WI38 (cell line): ENCODE measurements at regions not wholly inside any gene's neighbourhood (a gene's known extent, or its start where the extent isn't known, plus 50 kb on each side); places are given as distances from the start of the nearest gene placed in this dataset.
"Not testable (repeated sequence)": the region's sequence is repeated elsewhere in the genome, so short reads cannot be mapped to it uniquely, and the experiment has no call there.

Source experiments
- H3K4me3 ChIP-seq: 2 replicates; pipeline ENCODE4 v1.5.1; 2011; ENCODE audit warnings: low read depth, mild to moderate bottlenecking, control low read depth, low read length
- TF ChIP-seq, protein P1 (sequence below): IDR thresholded peaks from 2 replicates; pipeline ENCODE4 v1.5.1; 2012; ENCODE audit warnings: low read depth, mild to moderate bottlenecking, control low read depth, low read length

DNA sequence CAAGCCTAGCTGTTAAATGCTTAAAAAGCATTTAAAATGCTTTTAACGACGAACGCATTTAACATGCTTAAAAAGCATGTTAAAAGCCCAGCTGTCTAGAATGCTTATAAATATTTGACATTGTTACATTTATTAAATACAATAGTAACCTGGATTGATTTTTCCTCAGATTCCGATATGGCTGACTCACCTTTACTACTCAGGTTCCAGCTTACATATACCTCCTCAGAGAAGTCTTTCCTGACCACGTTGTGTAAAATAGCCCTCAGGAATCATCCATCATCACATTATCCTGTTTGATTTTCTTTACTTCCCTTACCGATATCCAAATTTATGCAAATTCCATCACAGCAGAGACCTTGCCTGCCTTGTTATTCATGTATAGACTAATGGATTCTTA is 51.4 kb downstream of the SLC41A2 start:
- no peak overlapping the region for H3K4me3 ChIP-seq

DNA sequence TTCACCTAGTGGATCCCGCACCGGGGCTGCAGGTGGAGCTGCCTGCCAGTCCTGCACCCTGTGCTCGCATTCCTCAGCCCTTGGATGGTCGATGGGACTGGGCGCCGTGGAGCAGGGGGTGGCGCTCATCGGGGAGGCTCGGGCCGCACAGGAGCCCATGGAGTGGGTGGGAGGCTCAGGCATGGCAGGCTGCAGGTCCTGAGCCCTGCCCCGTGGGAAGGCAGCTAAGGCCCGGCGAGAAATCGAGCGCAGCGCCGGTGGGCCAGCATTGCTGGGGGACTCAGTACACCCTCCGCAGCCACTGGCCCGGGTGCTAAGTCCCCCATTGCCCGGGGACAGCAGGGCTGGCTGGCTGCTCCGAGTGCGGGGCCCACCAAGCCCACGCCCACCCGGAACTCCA is 52.6 kb downstream of the SLC41A2 start:
- H3K4me3 ChIP-seq = not testable (repeated sequence)

More for the DNA sequence above, 51.4 kb downstream of the SLC41A2 start:
- TF ChIP-seq, protein P1, sequence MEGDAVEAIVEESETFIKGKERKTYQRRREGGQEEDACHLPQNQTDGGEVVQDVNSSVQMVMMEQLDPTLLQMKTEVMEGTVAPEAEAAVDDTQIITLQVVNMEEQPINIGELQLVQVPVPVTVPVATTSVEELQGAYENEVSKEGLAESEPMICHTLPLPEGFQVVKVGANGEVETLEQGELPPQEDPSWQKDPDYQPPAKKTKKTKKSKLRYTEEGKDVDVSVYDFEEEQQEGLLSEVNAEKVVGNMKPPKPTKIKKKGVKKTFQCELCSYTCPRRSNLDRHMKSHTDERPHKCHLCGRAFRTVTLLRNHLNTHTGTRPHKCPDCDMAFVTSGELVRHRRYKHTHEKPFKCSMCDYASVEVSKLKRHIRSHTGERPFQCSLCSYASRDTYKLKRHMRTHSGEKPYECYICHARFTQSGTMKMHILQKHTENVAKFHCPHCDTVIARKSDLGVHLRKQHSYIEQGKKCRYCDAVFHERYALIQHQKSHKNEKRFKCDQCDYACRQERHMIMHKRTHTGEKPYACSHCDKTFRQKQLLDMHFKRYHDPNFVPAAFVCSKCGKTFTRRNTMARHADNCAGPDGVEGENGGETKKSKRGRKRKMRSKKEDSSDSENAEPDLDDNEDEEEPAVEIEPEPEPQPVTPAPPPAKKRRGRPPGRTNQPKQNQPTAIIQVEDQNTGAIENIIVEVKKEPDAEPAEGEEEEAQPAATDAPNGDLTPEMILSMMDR = no peak

DNA sequence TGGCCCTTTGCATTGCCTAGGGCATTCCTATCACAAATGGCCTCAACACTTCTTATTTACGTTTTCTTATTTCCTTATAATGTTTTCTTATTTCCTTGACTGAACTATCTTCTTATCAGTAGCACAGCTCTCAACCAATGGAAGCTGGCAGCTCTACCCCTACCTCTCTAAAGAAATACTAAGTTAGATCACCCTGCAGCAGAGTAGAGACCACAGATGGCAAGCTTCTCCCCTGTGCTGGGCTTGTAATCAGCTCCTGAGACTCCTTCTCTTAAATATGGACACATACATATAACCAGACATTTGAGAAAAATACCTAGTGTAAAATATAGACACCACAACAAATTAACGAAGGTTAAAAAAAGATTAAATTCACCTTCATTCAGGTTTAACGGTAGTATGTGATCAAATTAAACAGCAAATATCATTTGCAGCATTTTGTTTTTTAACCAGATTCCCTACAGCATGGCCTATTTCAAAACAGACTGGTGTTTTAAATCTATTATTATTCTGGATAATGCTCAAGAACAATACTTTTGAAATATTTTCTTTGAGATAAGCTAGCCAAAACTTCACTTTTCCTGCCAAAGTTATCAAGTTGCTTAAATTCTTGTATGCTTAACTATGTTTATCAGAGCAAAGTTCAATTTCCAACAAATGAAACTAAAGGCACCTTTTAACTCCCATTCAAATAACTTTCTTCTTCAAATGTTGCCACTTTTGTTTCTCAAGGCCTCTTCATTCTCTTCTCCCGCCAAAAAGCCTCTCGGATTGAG is 54.3 kb downstream of the SLC41A2 start:
- H3K4me3 ChIP-seq = no peak overlapping the region
- TF ChIP-seq, protein P1 = no peak

DNA sequence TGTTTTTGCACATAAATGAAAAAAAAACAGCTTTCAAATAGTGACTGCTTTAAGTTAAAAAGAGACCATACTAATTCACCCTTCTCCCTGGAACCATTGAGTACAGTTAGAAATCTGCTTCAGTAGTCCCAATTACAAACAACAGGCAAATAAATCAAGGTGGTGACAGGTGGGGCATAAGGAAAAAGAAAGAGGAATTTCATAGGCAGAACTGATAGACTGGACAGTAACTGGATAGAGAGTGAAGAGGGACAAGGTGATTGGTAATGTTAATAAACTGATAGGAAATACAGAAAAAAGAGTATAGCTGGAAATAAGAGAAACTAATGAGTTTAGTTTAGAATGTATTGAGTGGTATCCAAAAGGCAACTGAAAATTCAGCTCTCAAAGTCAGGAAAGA is 56.0 kb downstream of the SLC41A2 start:
- TF ChIP-seq, protein P1 = no peak
- no peak overlapping the region for H3K4me3 ChIP-seq

DNA sequence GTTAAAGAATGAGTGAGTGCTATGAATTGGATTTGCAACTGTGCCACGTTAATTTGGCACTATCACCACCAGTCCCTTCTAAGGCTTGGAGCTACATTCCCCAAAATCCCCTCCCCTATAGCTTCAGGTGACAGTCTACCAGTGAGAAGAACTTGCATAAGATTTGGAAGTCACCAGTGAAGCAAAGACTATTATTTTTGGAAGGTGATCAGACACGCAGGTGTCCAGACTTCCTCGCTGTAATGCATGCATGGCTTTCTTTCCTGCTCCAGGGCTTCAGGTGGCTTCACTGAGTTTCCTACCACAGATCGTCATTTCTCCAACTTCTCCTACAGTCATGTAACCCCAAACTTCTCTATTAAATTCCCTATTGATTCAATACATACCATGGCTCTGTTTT is 61.4 kb downstream of the SLC41A2 start:
- no peak overlapping the region for H3K4me3 ChIP-seq
- TF ChIP-seq, protein P1 = no peak

DNA sequence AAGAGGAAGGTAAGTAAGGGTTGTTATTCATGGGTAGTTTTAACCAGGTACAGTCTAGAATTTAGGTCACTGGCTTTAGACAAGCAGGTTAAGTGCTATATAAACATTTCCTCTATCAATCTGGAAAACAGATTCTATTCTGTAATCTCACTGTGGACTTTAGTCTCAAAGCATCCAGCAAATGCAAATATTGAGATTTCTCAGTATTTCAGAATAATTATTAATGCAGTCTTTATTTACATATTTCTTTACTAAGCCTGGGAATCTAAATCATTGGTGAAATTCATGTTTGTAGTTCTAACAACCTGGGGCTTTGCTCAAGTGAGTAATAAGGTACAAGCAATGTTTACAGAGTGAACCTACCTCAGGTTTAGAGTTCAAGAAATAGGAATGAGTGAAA is 61.9 kb downstream of the SLC41A2 start:
- no peak overlapping the region for H3K4me3 ChIP-seq
- TF ChIP-seq, protein P1 = no peak

DNA sequence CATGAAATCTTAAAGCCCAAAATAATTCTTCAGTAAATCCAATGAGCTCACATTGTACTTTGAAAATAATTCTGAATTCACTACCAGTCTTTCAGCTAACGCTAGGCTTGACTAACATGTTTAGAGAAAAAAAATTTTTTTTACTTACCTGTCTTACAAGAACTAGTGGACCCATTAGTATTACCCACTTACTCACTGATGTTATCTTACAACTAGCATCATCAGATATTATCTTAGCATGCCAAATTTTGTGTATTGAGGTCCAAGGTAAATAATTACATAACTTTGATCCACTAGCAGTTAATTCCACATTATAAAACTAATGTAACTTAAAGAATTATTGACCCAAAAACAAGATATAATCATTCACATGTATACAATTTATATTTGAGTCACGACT is 62.7 kb downstream of the SLC41A2 start:
- TF ChIP-seq, protein P1 = no peak

More for the DNA sequence above, 62.7 kb downstream of the SLC41A2 start:
- no peak overlapping the region for H3K4me3 ChIP-seq
